ENCODE measurements at regions not wholly inside any gene's neighbourhood (a gene's known extent, or its start where the extent isn't known, plus 50 kb on each side); places are given as distances from the start of the nearest gene placed in this dataset.
"Not testable (repeated sequence)": the region's sequence is repeated elsewhere in the genome, so short reads cannot be mapped to it uniquely, and the experiment has no call there.

- no peak for DNase-seq
These were observed 315.6 kb downstream of the SLITRK5 start for GRCh38 chr13:87986639-87987250.

GRCh38 chr13:87998081-87998480, 326.9 kb downstream of the SLITRK5 start:
- no peak for DNase-seq

GRCh38 chr13:87999240-87999700, 328.1 kb downstream of the SLITRK5 start:
- no peak for DNase-seq

DNA sequence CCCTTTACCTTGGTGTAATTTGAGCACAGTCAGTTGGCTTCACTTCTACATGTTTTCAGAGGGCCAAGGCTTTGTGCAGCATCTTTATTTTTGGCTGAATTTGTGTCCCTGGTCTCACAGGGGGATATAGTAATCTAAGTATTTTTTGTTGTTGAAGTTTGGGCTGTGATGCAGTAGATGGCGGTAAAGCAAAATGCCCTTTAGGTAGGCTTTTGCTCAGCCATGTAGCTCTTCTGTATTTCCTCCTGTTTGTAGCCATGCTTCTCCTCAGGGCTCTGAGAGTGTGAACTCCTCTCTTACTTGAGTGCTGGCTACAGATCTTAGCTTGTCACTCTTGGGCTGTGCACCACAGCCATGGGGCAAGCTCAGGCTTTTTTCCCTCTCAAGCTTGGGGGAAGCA, 328.6 kb downstream of the SLITRK5 start:
- no peak for DNase-seq

GRCh38 chr13:88000239-88000638, 329.1 kb downstream of the SLITRK5 start:
- DNase-seq = no peak

DNA sequence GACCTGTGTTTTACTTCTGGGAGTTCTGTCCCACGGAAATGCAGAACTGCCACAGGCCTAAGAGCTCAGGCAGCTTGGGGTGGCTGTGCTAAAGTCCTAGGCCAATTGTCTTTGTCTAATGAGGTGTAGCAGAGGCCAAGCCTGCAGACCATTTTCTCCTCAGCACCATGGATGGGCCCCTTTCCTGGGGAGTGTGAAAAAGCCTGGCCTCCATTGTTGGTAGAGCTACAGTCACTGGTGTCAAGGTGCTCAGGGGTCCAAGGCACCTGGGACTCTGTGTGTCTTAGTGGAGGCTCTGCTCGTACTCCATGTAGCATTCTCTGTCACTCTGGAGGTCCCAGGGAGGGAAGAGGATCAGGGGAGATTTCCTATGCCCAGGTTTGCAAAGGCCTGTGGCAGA, 329.6 kb downstream of the SLITRK5 start:
- DNase-seq = no peak

DNA sequence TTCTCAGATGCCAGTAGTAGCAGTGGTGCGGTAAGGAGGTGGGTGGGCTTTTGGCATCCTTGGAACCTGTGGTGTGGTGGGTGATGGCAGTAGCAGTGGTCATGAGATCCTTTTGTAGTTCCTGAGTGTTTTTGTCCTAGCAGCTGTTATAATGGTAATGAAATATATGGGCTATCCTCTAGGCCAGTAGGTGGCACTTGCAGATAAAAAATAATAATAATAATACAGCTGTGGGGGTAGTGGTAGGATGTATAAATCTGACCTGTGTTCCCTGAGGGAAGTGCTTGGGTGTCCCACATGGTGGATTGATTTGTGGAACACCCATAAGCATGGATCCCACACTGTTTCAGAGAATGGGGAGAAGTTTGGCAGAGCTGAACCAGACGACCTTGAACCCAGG, 334.0 kb downstream of the SLITRK5 start:
- DNase-seq = no peak

- no peak for DNase-seq
These were observed 343.4 kb downstream of the SLITRK5 start for GRCh38 chr13:88014527-88014926.

DNA sequence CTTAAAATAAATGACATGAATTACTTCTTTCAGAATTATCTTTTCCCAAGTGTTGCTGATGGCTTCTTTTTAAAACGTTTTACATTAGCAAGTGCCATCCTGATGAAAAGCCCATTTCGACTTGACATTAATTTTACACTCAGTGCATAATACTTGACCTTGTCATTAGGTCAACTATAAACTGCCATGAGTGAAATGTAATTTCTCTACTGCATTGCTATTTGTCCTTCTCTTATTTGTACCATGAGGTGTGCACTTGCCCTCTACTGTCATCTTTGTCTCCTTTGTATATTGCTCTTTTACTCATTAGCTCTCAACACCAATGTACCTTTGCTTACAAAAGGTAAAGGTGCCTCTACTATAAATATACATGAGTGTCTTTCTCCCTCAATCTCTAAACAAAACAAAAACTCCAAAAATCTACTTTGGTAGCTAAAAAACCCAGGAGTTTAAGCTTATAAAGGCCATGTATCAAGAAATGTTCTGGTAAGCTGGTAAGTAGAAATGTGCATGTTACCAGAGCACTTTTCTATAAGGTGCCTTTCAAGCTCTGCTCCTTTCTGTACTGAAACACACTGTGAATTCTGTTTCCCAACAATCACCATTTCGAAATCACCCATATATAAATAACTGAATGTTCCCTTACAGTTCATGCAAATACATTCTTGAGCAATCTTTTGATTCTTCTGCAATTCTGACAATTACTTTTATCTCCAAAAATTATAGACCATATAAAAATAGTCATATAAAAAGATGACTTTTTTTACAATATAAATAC, 351.4 kb downstream of the SLITRK5 start:
- DNase-seq = no peak

DNA sequence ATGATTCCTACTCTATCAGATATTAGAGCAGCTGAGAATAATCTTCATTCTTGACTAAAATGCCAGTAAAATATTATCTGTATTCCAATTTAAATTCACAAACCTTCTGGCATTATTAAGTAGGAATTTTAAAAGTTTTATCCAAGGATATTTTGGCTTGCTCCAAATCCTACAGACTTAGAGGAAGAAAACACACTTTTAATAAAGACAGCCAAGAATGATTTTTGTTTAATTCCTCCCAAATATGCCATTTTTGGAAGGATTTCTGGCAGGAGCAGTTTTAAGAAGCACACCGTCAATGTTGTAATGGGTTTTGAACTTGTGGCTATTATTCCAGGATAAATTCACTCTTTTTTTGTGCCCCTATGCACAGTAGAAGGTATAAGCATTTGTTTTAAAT, 355.1 kb downstream of the SLITRK5 start:
- DNase-seq = no peak

- no peak for DNase-seq
These were observed 360.9 kb downstream of the SLITRK5 start for GRCh38 chr13:88031980-88032559.

DNA sequence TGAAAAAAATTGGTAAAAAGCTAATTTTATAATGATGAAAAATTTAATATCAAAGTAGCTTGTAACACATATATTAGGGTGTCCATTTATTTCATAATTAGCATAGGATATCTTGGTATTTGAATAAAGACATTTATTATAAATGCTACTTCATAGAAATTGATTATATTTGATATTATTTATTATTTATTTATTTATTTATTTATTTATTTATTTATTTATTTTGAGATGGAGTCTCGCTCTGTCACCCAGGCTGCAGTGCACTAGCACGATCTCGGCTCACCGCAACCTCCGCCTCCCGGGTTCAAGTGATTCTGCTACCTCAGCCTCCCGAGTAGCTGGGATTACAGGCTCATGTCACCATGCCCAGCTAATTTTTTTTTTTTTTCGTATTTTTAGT, 365.0 kb downstream of the SLITRK5 start:
- not testable (repeated sequence) for DNase-seq

- DNase-seq = no peak
These were observed 371.3 kb downstream of the SLITRK5 start for GRCh38 chr13:88042489-88042888.

GRCh38 chr13:88051746-88052482, 380.7 kb downstream of the SLITRK5 start:
- DNase-seq = no peak

DNA sequence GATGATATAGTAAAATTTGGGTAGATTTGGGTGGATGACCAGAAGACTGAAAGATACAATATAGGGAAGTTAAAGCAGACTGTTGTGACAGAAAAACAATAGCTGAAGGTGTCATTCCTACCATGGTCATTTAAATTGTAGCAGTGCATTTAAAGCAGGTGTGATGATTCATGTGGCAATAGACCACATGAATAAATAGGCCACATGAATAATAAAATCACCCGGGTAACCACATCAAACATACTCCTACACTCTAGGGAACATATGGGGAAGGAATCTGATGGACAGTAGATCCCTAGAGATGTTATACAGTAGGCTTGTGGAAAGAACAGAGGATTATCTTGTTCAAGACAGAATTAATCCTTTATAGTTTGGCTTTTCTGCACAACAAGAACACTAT, 392.6 kb downstream of the SLITRK5 start:
- DNase-seq = no peak

GRCh38 chr13:88066847-88067246, 395.7 kb downstream of the SLITRK5 start:
- DNase-seq = no peak

DNA sequence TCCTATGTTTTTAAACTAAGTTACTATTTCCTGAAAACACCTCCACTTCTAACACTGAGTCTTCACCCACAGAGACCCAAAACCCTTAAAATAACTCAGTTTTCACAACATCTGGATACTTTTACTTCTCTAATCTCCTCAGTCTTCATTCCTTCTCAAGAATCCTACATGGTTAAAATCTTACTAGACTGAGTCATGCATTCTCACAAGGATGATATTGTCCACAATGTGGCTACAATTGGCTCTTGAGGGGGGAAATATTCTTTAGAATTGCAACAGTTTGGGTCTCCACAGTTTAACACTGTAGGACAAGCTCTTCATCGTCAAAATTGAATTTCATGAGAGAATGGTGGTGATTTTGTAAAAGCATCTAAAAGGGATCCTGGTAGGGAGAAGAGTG, 397.1 kb downstream of the SLITRK5 start:
- DNase-seq = no peak

GRCh38 chr13:88068975-88069374, 397.8 kb downstream of the SLITRK5 start:
- DNase-seq = no peak

DNA sequence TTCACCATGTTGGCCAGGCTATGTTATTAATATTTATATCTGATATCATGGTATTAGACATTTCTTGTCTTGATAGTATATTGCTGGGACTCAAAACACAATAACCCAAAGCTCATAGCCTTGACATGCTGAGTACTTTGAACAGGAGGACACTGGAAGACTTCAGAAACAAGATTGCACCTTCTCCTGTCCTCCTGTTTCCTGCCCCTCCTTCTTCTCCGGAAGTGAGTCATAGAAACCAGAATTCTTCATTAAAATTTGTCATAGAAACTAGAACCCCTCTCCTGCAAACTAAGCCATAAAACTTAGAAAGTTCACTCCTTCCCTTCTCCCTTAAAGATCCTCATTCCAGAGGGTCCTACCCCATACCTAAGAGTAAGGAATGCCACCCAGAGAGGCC, 400.2 kb downstream of the SLITRK5 start:
- DNase-seq = no peak

DNA sequence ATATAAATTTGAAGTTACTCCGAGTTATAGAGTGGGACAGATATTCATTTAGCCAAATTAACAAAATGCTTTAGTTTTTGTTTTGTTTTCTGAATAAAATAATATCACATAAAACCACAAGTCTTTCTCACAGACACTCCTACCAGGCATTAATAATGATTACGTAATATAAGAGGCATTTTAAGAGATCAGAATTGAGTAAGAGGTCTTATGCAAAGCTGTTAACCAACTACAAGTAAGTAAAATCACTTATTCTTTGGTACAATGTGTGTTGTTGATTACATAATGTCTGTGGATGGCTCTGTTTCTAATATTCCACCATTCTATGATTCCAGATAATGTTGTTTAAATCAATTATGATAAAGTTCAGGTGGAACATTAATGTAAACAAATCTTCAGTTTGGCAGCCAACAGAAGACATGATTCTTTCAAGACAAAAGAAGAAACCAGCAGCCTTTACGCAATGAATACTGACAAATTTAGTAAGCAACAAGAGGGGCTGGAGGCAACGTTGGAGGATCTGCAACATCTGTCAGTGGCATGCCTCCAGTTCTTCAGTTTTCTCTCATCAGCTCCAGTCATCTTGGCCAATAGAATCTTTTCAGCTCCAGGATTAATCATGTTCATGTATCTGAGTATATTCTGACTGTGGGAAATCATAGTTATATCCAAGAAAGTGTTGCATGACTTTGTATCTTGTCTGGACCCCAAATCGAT, 403.8 kb downstream of the SLITRK5 start:
- DNase-seq = no peak

GRCh38 chr13:88085036-88085435, 413.9 kb downstream of the SLITRK5 start:
- DNase-seq = no peak

GRCh38 chr13:88086577-88086976, 415.4 kb downstream of the SLITRK5 start:
- DNase-seq = no peak

DNA sequence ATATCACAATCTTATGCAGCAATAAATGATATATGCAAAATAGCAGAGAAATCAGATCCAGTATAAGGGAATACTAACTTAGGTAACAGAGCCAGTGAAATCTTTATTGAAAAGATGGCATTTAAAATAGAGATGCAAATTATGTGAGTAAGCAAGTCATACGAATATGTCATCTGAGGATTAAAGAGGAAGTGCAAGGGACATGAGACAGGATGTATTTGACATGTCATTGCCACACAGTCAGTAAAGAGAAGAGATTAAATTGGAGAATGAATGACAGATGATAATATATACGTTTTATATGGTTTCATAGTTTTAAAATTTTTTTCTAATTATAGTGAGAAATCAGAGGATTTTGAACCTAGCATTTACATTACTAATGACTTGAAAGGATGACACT, 426.4 kb downstream of the SLITRK5 start:
- DNase-seq = no peak
